HG03135 (cell line): ENCODE measurements at regions not wholly inside any gene's neighbourhood (a gene's known extent, or its start where the extent isn't known, plus 50 kb on each side); places are given as distances from the start of the nearest gene placed in this dataset.

ENCODE experiments used
- ATAC-seq: cut with Tn5 transposase; IDR thresholded peaks from one replicate; pipeline ENCODE4 v1.9.1; 2021; ENCODE audit warnings: mild to moderate bottlenecking, moderate library complexity; ENCODE audit not compliant: unreplicated experiment

DNA sequence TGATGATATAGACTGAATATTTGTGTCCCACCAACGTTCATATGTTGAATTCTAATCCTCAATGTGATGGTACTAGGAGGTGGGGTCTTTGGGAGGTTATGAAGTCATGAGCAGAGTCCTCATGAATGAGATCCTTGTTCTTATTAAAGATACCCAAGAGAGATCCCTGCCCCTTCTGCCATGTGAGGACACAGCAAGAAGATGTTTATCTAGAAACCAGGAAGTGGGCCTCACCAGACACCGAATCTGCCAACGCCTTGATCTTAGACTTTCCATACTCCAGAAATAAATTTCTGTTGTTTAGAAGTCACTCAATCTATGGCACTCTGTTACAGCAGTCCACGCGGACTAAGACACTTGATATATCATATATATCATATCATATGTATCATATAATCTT lies 67.7 kb upstream of the GCM1 start:
- ATAC-seq, result no peak

- no peak for ATAC-seq
Observed at GRCh38 chr6:53214172-53214571, 65.5 kb upstream of the GCM1 start.

DNA sequence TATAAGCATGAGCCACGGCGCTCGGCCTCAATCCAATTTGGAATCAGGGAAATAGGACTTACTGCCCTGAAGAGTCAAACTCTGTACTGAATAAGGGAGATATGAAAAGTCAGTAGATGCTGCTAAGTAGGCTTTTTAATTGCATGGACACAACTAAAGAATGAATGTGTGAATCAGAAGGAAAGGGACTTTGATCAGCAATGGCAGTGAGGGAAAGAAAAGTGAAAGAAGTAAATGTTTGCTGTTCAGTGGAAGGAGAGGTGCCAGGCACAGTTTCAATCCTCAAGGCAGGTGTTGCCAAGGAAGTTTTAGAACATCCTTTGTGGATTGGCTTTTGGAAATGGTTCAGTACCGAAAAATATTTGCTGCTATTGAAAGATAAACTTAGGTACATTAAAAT lies 62.2 kb upstream of the GCM1 start:
- no peak for ATAC-seq

GRCh38 chr6:53209681-53210080 lies 61.0 kb upstream of the GCM1 start:
- ATAC-seq, result no peak

- no peak for ATAC-seq
Observed at GRCh38 chr6:53205778-53206177, 57.1 kb upstream of the GCM1 start.

DNA sequence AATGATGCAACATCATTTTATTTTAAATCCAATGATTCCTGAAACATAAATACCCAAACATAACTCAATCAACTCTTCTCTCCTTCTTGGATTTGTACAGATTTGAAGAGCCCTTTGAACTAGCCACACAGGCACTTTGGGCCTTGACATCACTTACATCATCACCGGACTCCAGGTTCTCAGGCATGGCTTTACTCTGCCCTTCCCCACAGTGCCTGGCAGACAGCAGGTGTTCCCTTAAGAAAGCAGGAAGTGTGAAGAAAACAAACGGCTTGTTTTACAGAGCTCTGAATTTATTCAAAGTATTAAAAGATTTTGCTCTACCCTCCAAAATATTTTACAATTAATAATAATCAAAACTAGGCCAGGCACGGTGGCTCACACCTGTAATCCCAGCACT lies 54.8 kb upstream of the GCM1 start:
- no peak for ATAC-seq

- ATAC-seq, result no peak
Observed at GRCh38 chr6:53202052-53202451, 53.4 kb upstream of the GCM1 start.

GRCh38 chr6:53201270-53201669 lies 52.6 kb upstream of the GCM1 start:
- no peak for ATAC-seq

GRCh38 chr6:53199765-53200164 lies 51.1 kb upstream of the GCM1 start:
- no peak for ATAC-seq

DNA sequence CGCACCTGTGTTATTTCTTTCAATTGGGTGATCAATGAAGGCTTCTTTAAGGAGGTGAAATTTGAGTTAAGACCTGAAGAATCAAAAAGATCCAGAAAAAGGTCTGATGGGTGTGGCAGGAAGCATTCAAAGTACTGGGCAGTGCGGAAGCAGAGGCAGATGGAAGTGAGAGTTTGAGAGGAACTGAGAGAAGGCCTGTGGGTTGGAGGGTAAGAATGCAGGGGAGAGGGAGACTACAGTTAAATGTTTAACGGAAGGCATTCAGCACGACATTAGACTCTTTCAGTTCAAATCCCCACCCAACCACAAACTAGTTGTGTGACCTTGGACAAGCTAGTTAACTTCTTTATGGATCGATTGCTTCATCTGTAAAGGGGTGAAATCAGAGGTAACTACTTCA lies 50.5 kb upstream of the GCM1 start:
- ATAC-seq, result peak; percentile 99
